Neural cell (in vitro differentiated cells): ENCODE measurements at regions not wholly inside any gene's neighbourhood (a gene's known extent, or its start where the extent isn't known, plus 50 kb on each side); places are given as distances from the start of the nearest gene placed in this dataset.

Experiments used
- CTCF ChIP-seq: fragments of 450-650 bp; IDR thresholded peaks from 2 replicates; pipeline ENCODE4 v1.5.1; 2014; ENCODE audit warnings: antibody characterized with exemption, mild to moderate bottlenecking, moderate library complexity; ENCODE audit not compliant: poor library complexity, severe bottlenecking
- EP300 ChIP-seq: fragments of 450-650 bp; conservative IDR thresholded peaks from 2 replicates; pipeline ENCODE4 v1.6.1; 2014; ENCODE audit warnings: antibody characterized with exemption, mild to moderate bottlenecking, moderate library complexity; ENCODE audit not compliant: poor library complexity, severe bottlenecking
- EZH2 ChIP-seq: fragments of 200-600, 300-800 bp; shearing (Covaris generic), sonication (generic); IDR thresholded peaks from 2 replicates; pipeline ENCODE4 v1.6.1; 2014; ENCODE audit warnings: antibody characterized with exemption, low read length, borderline replicate concordance, mild to moderate bottlenecking; ENCODE audit not compliant: insufficient read depth, poor library complexity, severe bottlenecking
- POLR2AphosphoS5 ChIP-seq: IDR thresholded peaks from 2 replicates; pipeline ENCODE4 v1.6.1; 2012
- RAD21 ChIP-seq: fragments of 450-650 bp; conservative IDR thresholded peaks from 2 replicates; pipeline ENCODE4 v1.6.1; 2014; ENCODE audit warnings: antibody characterized with exemption, mild to moderate bottlenecking, moderate library complexity
- REST ChIP-seq: IDR thresholded peaks from 2 replicates; pipeline ENCODE4 v1.6.1; 2012; ENCODE audit warnings: borderline replicate concordance
- SMC3 ChIP-seq: fragments of 450-650 bp; conservative IDR thresholded peaks from 2 replicates; pipeline ENCODE4 v1.6.1; 2014; ENCODE audit warnings: antibody characterized with exemption, mild to moderate bottlenecking, moderate library complexity; ENCODE audit not compliant: poor library complexity

- TF ChIP-seq REST (no peak), EP300 (no peak), EZH2 (no peak), CTCF (no peak), RAD21 (no peak), POLR2AphosphoS5 (no peak), SMC3 (no peak)
Measured at GRCh38 chr4:66169341-66169740, 499.1 kb upstream of the EPHA5 start.
